ENCODE measurements at regions not wholly inside any gene's neighbourhood (a gene's known extent, or its start where the extent isn't known, plus 50 kb on each side); places are given as distances from the start of the nearest gene placed in this dataset.

DNA sequence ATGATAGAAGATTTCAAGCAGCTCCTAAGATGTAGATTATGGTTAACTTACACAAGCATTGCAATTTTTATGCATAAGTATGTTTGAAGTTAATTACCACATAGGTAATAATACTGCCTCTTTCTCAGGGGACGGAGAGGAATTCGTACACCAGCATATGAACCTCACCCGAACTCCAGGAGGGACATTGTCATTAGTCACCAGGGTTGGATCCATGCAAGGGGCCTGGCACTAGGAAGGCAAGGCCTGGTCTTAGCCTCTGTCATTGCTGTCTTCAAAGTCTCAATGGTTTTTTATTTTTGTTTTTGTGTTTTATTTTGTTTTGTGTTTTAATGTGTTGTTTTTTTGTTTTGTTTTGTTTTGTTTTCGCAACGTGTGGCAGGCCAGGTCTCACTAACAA, 145.6 kb upstream of the PPP2R2D start:
- H3K27me3 ChIP-seq = peaks cover 0 to 15% of the 10 kb centered on the region in 2 donors
- H3K9me3 ChIP-seq = no peaks in the 10 kb centered on the region
- TF ChIP-seq POLR2AphosphoS5 (IDR thresholded peaks at IDR 0.05) = no peak
- TF ChIP-seq, protein P1, sequence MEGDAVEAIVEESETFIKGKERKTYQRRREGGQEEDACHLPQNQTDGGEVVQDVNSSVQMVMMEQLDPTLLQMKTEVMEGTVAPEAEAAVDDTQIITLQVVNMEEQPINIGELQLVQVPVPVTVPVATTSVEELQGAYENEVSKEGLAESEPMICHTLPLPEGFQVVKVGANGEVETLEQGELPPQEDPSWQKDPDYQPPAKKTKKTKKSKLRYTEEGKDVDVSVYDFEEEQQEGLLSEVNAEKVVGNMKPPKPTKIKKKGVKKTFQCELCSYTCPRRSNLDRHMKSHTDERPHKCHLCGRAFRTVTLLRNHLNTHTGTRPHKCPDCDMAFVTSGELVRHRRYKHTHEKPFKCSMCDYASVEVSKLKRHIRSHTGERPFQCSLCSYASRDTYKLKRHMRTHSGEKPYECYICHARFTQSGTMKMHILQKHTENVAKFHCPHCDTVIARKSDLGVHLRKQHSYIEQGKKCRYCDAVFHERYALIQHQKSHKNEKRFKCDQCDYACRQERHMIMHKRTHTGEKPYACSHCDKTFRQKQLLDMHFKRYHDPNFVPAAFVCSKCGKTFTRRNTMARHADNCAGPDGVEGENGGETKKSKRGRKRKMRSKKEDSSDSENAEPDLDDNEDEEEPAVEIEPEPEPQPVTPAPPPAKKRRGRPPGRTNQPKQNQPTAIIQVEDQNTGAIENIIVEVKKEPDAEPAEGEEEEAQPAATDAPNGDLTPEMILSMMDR (IDR thresholded peaks at IDR 0.05) = no peak
- no peak for TF ChIP-seq POLR2A (IDR thresholded peaks at IDR 0.05)
- DNase-seq (ENCODE audit: low spot score in 2 of 2) = no peak
- no peaks in the 10 kb centered on the region for H3K36me3 ChIP-seq
- no peaks in the 10 kb centered on the region for H3K4me1 ChIP-seq
- intact Hi-C loops (cut with DNase I; ENCODE audit: low total_unique reads) = no loop called here
- H3K27ac ChIP-seq = no peak overlapping the region
- H3K4me3 ChIP-seq = no peak overlapping the region

- Histone ChIP-seq H3K36me3 (no peaks in the 10 kb centered on the region), H3K27ac (no peak overlapping the region), H3K4me3 (no peak overlapping the region), H3K9me3 (no peaks in the 10 kb centered on the region), H3K27me3 (no peaks in the 10 kb centered on the region), H3K4me1 (no peaks in the 10 kb centered on the region)
- intact Hi-C loops (cut with DNase I; ENCODE audit: low total_unique reads) = no loop called here
- no peak for TF ChIP-seq POLR2AphosphoS5 (IDR thresholded peaks at IDR 0.05)
- TF ChIP-seq POLR2A (IDR thresholded peaks at IDR 0.05) = no peak
- TF ChIP-seq, protein P1 (IDR thresholded peaks at IDR 0.05) = no peak
- no peak for DNase-seq (ENCODE audit: low spot score in 2 of 2)
Observed at GRCh38 chr10:131757285-131758058, 143.3 kb upstream of the PPP2R2D start.

DNA sequence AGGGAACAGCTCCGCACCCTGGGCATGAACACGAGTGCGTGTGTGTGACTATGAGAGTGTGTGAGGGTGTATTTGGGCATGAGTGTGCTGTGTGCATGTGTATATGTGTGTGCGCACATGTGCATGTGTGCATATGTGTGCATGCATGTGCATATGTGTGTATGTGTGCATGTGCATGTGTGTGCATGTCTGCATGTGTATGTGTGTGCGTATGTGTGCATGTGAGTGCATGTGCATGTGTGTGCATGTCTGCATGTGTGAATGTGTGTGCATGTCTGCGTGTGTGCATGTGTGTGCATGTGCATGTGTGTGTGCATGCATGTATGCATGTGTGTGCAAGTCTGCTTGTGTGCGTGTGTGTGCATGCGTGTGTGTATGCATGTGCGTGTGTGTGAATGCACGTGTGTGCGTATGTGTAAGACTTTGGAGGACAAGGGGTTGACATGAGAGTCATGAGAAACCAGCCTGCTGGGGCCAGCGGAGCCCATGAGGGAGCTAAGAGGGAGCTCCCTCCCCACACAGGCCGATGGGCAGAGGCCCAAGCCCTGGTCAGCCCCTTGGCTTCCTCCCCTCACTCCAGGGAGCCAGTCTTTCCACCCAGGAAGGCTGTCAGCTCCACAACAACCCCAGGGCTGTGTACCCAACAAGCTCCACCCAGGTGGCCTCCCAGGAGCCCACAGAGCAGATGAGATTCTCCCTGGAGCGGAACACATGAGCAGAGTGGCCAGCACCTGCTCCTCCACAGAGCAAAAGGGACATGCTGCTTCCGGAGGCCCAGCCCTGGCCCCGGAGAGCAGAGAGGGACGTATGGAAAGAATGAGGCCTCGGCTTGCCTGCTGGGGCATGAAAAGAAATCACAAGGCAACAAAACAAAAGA, 142.5 kb upstream of the PPP2R2D start:
- H3K4me3 ChIP-seq = no peak overlapping the region
- H3K27ac ChIP-seq = no peak overlapping the region
- DNase-seq (ENCODE audit: low spot score in 2 of 2) = no peak
- peaks cover 0 to 4% of the 10 kb centered on the region in 2 donors for H3K27me3 ChIP-seq
- TF ChIP-seq, protein P1 (IDR thresholded peaks at IDR 0.05) = no peak
- intact Hi-C loops (cut with DNase I; ENCODE audit: low total_unique reads) = no loop called here
- H3K9me3 ChIP-seq = no peaks in the 10 kb centered on the region
- no peaks in the 10 kb centered on the region for H3K4me1 ChIP-seq
- H3K36me3 ChIP-seq = no peaks in the 10 kb centered on the region

DNA sequence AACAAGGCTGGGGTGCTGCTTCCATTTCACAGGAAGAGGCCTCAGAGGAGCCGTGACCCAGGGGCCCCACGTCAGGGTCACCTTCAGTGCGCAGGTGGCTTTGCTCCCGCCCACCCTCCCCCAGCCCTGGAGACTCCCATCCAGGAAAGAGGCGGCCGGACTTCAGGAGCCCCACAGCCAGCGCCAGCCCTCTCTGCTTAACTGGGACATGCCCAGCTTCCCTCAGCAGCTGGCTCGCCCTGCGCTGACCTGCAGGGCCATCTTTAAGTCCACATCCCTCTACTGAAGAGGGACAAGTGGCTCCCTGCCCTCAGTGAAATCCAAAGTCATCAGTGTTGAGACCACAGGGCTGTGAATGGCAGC, 141.9 kb upstream of the PPP2R2D start:
- Histone ChIP-seq H3K36me3 (no peaks in the 10 kb centered on the region), H3K27ac (no peak overlapping the region), H3K9me3 (no peaks in the 10 kb centered on the region), H3K4me3 (no peak overlapping the region), H3K27me3 (peaks cover 0 to 4% of the 10 kb centered on the region in 2 donors), H3K4me1 (no peaks in the 10 kb centered on the region)
- DNase-seq (ENCODE audit: low spot score in 2 of 2) = no peak
- TF ChIP-seq POLR2A (IDR thresholded peaks at IDR 0.05) = no peak
- no peak for TF ChIP-seq POLR2AphosphoS5 (IDR thresholded peaks at IDR 0.05)
- TF ChIP-seq, protein P1 (IDR thresholded peaks at IDR 0.05) = no peak
- intact Hi-C loops (cut with DNase I; ENCODE audit: low total_unique reads) = no loop called here

- DNase-seq (ENCODE audit: low spot score in 2 of 2) = no peak
- TF ChIP-seq, protein P1 (IDR thresholded peaks at IDR 0.05) = no peak
- no peak for TF ChIP-seq POLR2AphosphoS5 (IDR thresholded peaks at IDR 0.05)
- TF ChIP-seq POLR2A (IDR thresholded peaks at IDR 0.05) = no peak
- Histone ChIP-seq H3K9me3 (no peaks in the 10 kb centered on the region), H3K4me3 (no peak overlapping the region), H3K27ac (no peak overlapping the region), H3K36me3 (no peaks in the 10 kb centered on the region), H3K4me1 (no peaks in the 10 kb centered on the region), H3K27me3 (peaks cover 0 to 4% of the 10 kb centered on the region in 2 donors)
- intact Hi-C loops (cut with DNase I; ENCODE audit: low total_unique reads) = no loop called here
Observed at GRCh38 chr10:131759347-131759746, 141.5 kb upstream of the PPP2R2D start.
